ENCODE measurements at regions not wholly inside any gene's neighbourhood (a gene's known extent, or its start where the extent isn't known, plus 50 kb on each side); places are given as distances from the start of the nearest gene placed in this dataset.

DNA sequence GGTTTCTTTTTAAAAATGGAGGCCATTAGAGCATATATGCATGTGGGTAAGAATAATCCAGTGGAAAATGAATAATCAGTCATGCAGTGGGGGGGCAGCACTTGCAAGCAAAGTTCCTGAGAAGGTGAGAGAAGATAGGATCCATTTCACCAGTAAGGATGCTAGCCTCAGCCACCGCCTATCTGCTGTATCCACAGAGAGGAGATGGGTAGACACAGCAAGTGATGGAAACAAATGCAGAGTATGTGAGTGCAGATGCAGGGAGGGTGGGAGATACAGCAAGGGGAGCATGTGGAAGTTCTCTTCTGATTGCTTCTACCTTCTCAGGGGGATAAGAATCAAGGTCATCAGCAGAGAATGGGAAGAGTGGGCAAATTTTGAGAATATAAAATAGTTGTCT is 171.4 kb upstream of the PDE1C start:
- TF ChIP-seq EZH2phosphoT487 (IDR thresholded peaks at IDR 0.05; ENCODE audit: insufficient read depth, low read depth) (no peak), EZH2 (IDR thresholded peaks at IDR 0.05; ENCODE audit: insufficient read depth, poor library complexity, severe bottlenecking) (no peak)
